Caco-2 (cell line): ENCODE measurements at regions not wholly inside any gene's neighbourhood (a gene's known extent, or its start where the extent isn't known, plus 50 kb on each side); places are given as distances from the start of the nearest gene placed in this dataset.

Experiments used
- BruUV-seq: library from RNA; stranded (reverse); fragments of 400-500 nt; replicated peaks from 2 replicates; lab custom pipeline; 2021; lab: Mats Ljungman, UMichigan
- CTCF ChIA-PET: fragments of 300-600 bp; sonication (Branson Sonifier 250); formaldehyde crosslinking; loops from one replicate; lab custom pipeline; 2022; ENCODE audit warnings: antibody characterized with exemption; lab: Charles Lee
- POLR2A ChIA-PET: fragments of 300-600 bp; sonication (Branson Sonifier 250); formaldehyde crosslinking; loops from one replicate; lab custom pipeline; 2022; ENCODE audit warnings: antibody characterized with exemption; lab: Charles Lee
- DNase-seq, 2 experiments: peaks; one replicate each; pipeline versions ENCODE4 v3.0.0 to v3.0.0-alpha.2; 2020 to 2022
- H3K27me3 ChIP-seq: replicated peaks from 2 replicates; pipeline ENCODE4 v1.6.0; 2011; ENCODE audit warnings: low read length; ENCODE audit not compliant: control insufficient read depth, insufficient read depth
- H3K36me3 ChIP-seq: 2 replicates; pipeline ENCODE4 v1.5.1; 2011; ENCODE audit warnings: low read length; ENCODE audit not compliant: control insufficient read depth, insufficient read depth
- H3K4me1 ChIP-seq: fragments of 250-450 bp; sonication (Bioruptor Pico); 2 replicates; pipeline ENCODE4 v1.5.1; 2020; ENCODE audit warnings: mild to moderate bottlenecking
- H3K4me3 ChIP-seq: 2 replicates; pipeline ENCODE4 v1.5.1; 2011; ENCODE audit warnings: low read depth, mild to moderate bottlenecking, control low read depth, low read length
- H3K9me3 ChIP-seq: fragments of 250-450 bp; sonication (Bioruptor Pico); 2 replicates; pipeline ENCODE4 v1.5.1; 2020; ENCODE audit warnings: mild to moderate bottlenecking, moderate library complexity
- H3K27ac Mint-ChIP-seq: one replicate; pipeline ENCODE4 v1.8.0; 2022; ENCODE audit warnings: mixed read lengths; ENCODE audit not compliant: unreplicated experiment
- H3K27me3 Mint-ChIP-seq: one replicate; pipeline ENCODE4 v1.8.0; 2022; ENCODE audit warnings: mixed read lengths; ENCODE audit not compliant: insufficient read depth, unreplicated experiment
- H3K36me3 Mint-ChIP-seq: one replicate; pipeline ENCODE4 v1.8.0; 2022; ENCODE audit warnings: mild to moderate bottlenecking, mixed read lengths; ENCODE audit not compliant: insufficient read depth, unreplicated experiment
- H3K4me1 Mint-ChIP-seq: one replicate; pipeline ENCODE4 v1.8.0; 2022; ENCODE audit warnings: low read depth, mixed read lengths; ENCODE audit not compliant: unreplicated experiment
- H3K4me3 Mint-ChIP-seq: one replicate; pipeline ENCODE4 v1.8.0; 2022; ENCODE audit warnings: mild to moderate bottlenecking, moderate library complexity, mixed read lengths; ENCODE audit not compliant: unreplicated experiment
- H3K9me3 Mint-ChIP-seq: one replicate; pipeline ENCODE4 v1.8.0; 2022; ENCODE audit warnings: mixed read lengths; ENCODE audit not compliant: unreplicated experiment
- CTCF ChIP-seq, 2 experiments: fragments of 200-600 bp in 1 of 2; IDR thresholded peaks; 1 replicate in 1 of 2; 2 replicates in 1 of 2; pipeline versions ENCODE4 v1.5.1 to v1.8.0; 2011 to 2022; ENCODE audit warnings: antibody characterized with exemption in 1 of 2, control low read depth in 1 of 2, inconsistent platforms in 1 of 2, low read depth in 1 of 2, low read length in 1 of 2, mild to moderate bottlenecking in 1 of 2, moderate library complexity in 1 of 2; ENCODE audit not compliant: insufficient read depth in 1 of 2, severe bottlenecking in 1 of 2, unreplicated experiment in 1 of 2
- intact Hi-C: fragments of 100-400 bp; cut with micrococcal nuclease; formaldehyde crosslinking; loops from one replicate; pipeline ENCODE4 v1.10.0; 2022; ENCODE audit not compliant: unreplicated experiment

- no peaks in the 10 kb centered on the region for H3K27me3 ChIP-seq
- no peak for DNase-seq
- no peaks in the 10 kb centered on the region for H3K4me1 Mint-ChIP-seq
- H3K27ac Mint-ChIP-seq = no peak overlapping the region
- TF ChIP-seq CTCF (IDR thresholded peaks at IDR 0.05; ENCODE audit: insufficient read depth in 1 of 2, low read depth in 1 of 2, low read length in 1 of 2, severe bottlenecking in 1 of 2, unreplicated experiment in 1 of 2) = no peak
- H3K4me3 ChIP-seq = no peak overlapping the region
- no TSS peak for BruUV-seq
- H3K36me3 ChIP-seq = no peaks in the 10 kb centered on the region
- H3K4me3 Mint-ChIP-seq = no peak overlapping the region
- H3K36me3 Mint-ChIP-seq = no peaks in the 10 kb centered on the region
- H3K9me3 Mint-ChIP-seq = no peaks in the 10 kb centered on the region
- intact Hi-C loops = no loop called here
- no peaks in the 10 kb centered on the region for H3K9me3 ChIP-seq
- ChIA-PET CTCF (no interaction called here), POLR2A (no interaction called here)
- no peaks in the 10 kb centered on the region for H3K4me1 ChIP-seq
- H3K27me3 Mint-ChIP-seq = peaks cover 3% of the 10 kb centered on the region
Observed at GRCh38 chr18:73693091-73693490, 454.5 kb downstream of the FBXO15 start.

GRCh38 chr18:73691624-73692023 is 456.0 kb downstream of the FBXO15 start:
- DNase-seq = no peak
- Mint-ChIP-seq H3K4me1 (no peaks in the 10 kb centered on the region), H3K27ac (no peak overlapping the region), H3K9me3 (no peaks in the 10 kb centered on the region), H3K36me3 (no peaks in the 10 kb centered on the region), H3K27me3 (peaks cover 3% of the 10 kb centered on the region), H3K4me3 (no peak overlapping the region)
- no peak overlapping the region for H3K4me3 ChIP-seq
- POLR2A ChIA-PET = no interaction called here
- CTCF ChIA-PET = no interaction called here
- no peaks in the 10 kb centered on the region for H3K9me3 ChIP-seq
- intact Hi-C loops = no loop called here
- no peaks in the 10 kb centered on the region for H3K27me3 ChIP-seq
- BruUV-seq = no TSS peak
- no peaks in the 10 kb centered on the region for H3K36me3 ChIP-seq
- H3K4me1 ChIP-seq = no peaks in the 10 kb centered on the region
- TF ChIP-seq CTCF (IDR thresholded peaks at IDR 0.05; ENCODE audit: insufficient read depth in 1 of 2, low read depth in 1 of 2, low read length in 1 of 2, severe bottlenecking in 1 of 2, unreplicated experiment in 1 of 2) = no peak

- ChIA-PET CTCF (no interaction called here), POLR2A (no interaction called here)
- Mint-ChIP-seq H3K4me1 (no peaks in the 10 kb centered on the region), H3K4me3 (no peak overlapping the region), H3K27me3 (peaks cover 3% of the 10 kb centered on the region), H3K36me3 (no peaks in the 10 kb centered on the region), H3K27ac (no peak overlapping the region), H3K9me3 (no peaks in the 10 kb centered on the region)
- intact Hi-C loops = no loop called here
- no peaks in the 10 kb centered on the region for H3K9me3 ChIP-seq
- no peak for DNase-seq
- H3K36me3 ChIP-seq = no peaks in the 10 kb centered on the region
- no peak for TF ChIP-seq CTCF (IDR thresholded peaks at IDR 0.05; ENCODE audit: insufficient read depth in 1 of 2, low read depth in 1 of 2, low read length in 1 of 2, severe bottlenecking in 1 of 2, unreplicated experiment in 1 of 2)
- H3K4me1 ChIP-seq = no peaks in the 10 kb centered on the region
- no peak overlapping the region for H3K4me3 ChIP-seq
- no peaks in the 10 kb centered on the region for H3K27me3 ChIP-seq
- no TSS peak for BruUV-seq
Observed at GRCh38 chr18:73691118-73691517, 456.5 kb downstream of the FBXO15 start.
